Neural cell (in vitro differentiated cells): ENCODE measurements at regions not wholly inside any gene's neighbourhood (a gene's known extent, or its start where the extent isn't known, plus 50 kb on each side); places are given as distances from the start of the nearest gene placed in this dataset.
"Not testable (repeated sequence)": the region's sequence is repeated elsewhere in the genome, so short reads cannot be mapped to it uniquely, and the experiment has no call there.

Experiments used
- CTCF ChIP-seq: fragments of 450-650 bp; IDR thresholded peaks from 2 replicates; pipeline ENCODE4 v1.5.1; 2014; ENCODE audit warnings: antibody characterized with exemption, mild to moderate bottlenecking, moderate library complexity; ENCODE audit not compliant: poor library complexity, severe bottlenecking
- EZH2 ChIP-seq: fragments of 200-600, 300-800 bp; shearing (Covaris generic), sonication (generic); IDR thresholded peaks from 2 replicates; pipeline ENCODE4 v1.6.1; 2014; ENCODE audit warnings: antibody characterized with exemption, low read length, borderline replicate concordance, mild to moderate bottlenecking; ENCODE audit not compliant: insufficient read depth, poor library complexity, severe bottlenecking
- POLR2AphosphoS5 ChIP-seq: IDR thresholded peaks from 2 replicates; pipeline ENCODE4 v1.6.1; 2012
- SMC3 ChIP-seq: fragments of 450-650 bp; conservative IDR thresholded peaks from 2 replicates; pipeline ENCODE4 v1.6.1; 2014; ENCODE audit warnings: antibody characterized with exemption, mild to moderate bottlenecking, moderate library complexity; ENCODE audit not compliant: poor library complexity
- TAF1 ChIP-seq: IDR thresholded peaks from 2 replicates; pipeline ENCODE4 v1.6.1; 2012; ENCODE audit warnings: low read depth

GRCh38 chr3:71925511-71926261, 140.7 kb upstream of the PROK2 start:
- not testable (repeated sequence) for TF ChIP-seq POLR2AphosphoS5, CTCF, EZH2, SMC3, TAF1
